HG02678 (cell line): ENCODE measurements at regions not wholly inside any gene's neighbourhood (a gene's known extent, or its start where the extent isn't known, plus 50 kb on each side); places are given as distances from the start of the nearest gene placed in this dataset.

Experiments used
- ATAC-seq: cut with Tn5 transposase; IDR thresholded peaks from one replicate; pipeline ENCODE4 v1.9.1; 2021; ENCODE audit warnings: mild to moderate bottlenecking, moderate library complexity; ENCODE audit not compliant: unreplicated experiment

GRCh38 chr2:153197402-153198386 is 280.9 kb downstream of the RPRM start:
- no peak for ATAC-seq

- ATAC-seq: no peak
Measured at GRCh38 chr2:153196378-153197058, 282.0 kb downstream of the RPRM start.

- ATAC-seq: no peak
Measured at GRCh38 chr2:153195342-153195741, 283.2 kb downstream of the RPRM start.

GRCh38 chr2:153189091-153189888 is 289.3 kb downstream of the RPRM start:
- no peak for ATAC-seq

- ATAC-seq: no peak
Measured at GRCh38 chr2:153179808-153180207, 298.8 kb downstream of the RPRM start.

DNA sequence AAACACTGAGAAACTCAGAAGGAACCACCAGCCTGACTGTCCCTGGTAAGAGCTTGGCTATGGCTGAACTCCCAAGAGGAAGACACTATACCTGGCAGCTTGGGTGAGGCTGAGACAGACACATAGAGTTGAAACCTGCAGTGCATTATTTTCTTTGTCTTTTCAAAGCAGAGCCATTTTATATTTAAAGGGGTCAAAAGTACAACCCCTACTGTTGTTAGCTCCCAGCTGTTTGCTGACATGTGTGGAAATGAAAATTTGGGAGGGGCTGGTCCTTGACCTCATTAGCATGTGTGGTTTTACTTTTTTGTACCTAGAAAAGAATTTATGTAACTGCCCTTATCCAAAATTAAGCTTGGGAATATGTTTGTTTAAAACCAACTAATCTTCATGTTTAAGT is 309.0 kb downstream of the RPRM start:
- no peak for ATAC-seq

DNA sequence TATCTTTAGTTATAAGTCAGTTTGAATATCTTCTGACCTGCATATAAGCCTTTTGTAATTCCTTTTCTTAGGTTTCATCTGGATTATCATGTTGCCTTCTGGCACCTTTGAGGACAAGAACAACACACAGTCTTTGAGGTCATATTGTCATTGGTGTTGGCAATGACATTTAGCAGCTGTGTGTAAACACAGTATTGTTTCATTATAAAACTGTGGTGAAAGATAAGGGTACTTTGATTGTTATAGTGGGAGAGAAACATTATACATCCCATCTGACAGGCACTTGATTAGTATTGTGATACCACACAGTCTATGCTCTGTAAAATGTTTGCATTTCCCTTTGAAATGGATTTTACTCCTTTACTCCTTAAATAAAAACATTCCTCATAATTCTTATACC is 313.5 kb downstream of the RPRM start:
- ATAC-seq: no peak

DNA sequence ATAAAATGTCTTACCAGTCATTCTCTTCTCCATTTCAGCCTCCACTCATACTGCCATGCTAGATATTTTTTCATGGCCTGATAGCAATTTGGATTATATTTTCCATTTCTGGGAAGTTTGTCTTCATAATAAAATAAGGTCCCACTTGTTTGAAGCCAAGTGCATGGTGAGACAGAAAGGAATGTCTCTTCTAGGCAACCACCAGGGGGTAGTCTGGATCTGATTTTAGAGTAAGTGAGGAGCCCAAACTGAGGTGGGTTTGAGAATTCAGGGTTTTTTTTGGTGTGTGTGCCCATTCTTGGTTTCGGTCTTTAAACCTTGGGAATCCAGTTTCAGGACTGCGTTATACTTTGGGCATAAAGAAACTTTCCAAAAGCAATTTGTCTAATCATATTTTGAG is 315.5 kb downstream of the RPRM start:
- peak; percentile 53 for ATAC-seq

GRCh38 chr2:153156743-153157142 is 321.8 kb downstream of the RPRM start:
- no peak for ATAC-seq

DNA sequence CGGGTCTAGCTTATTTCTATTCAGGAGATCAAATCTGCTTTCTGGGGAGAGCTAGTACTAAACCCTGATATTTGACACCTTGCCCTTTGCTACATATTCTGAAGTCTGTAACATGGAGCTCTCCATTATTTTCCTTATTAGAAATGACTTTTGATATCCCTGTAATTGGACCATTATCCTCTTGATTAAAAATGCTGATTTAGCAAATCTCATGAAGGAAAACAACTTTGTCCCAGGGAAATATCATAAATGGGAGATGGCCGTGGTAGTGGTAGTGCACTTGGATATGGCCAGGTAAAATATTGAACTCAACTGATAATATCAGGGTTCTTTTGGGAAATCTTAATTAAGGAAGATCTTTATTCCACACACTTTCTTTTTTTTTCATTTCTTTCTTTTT is 326.5 kb downstream of the RPRM start:
- ATAC-seq: no peak

DNA sequence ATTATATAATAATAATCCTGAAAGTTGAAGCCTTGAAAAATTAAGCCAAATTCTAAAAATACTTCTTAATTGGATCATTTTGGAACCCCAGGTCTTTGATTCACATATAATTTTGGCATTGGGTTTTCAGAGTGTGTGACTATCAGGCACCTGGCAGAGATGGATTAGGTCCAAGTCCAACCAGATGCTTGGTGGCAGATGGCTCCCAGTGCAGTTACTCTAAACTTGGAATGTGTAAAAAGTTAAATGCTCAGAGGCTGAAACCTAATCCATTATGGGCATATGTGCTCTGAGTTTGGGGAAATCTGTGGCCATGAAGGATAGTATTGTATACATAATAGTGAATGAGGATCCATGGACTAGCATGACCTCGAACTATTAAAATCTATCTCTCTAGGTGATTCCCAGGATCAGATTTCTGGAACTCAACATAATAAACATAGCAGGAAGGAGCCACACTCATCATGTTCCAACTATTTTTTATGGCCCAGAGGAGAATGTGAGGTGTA is 333.0 kb downstream of the RPRM start:
- no peak for ATAC-seq

- ATAC-seq: no peak
Measured at GRCh38 chr2:153143540-153143939, 335.0 kb downstream of the RPRM start.

- no peak for ATAC-seq
Measured at GRCh38 chr2:153140498-153140897, 338.1 kb downstream of the RPRM start.

DNA sequence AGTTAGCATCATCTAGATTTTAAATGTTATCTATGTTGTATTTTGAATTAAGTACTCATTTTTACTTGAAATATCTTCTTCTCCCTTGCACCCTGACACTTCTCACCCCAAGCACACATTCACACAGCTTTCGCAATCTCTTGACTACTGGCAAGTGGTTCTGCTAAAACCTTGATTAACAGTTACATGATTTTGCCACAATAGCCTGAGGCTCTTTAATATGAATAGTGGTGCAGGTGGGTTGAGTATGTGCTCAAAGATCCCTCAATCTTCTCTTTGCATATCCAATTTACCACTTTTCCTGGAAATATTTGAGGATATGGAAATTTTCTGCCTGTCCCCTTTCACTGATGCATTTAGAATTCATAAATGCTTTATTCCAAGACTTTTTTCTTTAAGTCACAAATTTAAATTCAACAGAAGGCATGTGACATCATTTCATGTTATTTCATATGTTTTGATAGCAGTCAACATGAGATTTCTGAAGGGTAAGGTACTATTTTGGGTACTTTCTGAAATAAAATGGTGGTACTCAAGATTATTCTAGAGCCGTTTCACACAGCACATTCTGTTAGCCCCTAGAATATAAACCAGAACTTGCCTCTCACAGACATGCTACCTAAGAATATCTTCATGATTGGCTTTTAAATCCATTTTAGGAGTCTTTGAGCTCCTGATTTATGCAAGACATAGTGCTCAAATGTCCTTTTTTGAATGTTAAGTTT is 339.7 kb downstream of the RPRM start:
- ATAC-seq: no peak

- no peak for ATAC-seq
Measured at GRCh38 chr2:153136216-153136615, 342.3 kb downstream of the RPRM start.

- no peak for ATAC-seq
Measured at GRCh38 chr2:153134725-153135124, 343.8 kb downstream of the RPRM start.

DNA sequence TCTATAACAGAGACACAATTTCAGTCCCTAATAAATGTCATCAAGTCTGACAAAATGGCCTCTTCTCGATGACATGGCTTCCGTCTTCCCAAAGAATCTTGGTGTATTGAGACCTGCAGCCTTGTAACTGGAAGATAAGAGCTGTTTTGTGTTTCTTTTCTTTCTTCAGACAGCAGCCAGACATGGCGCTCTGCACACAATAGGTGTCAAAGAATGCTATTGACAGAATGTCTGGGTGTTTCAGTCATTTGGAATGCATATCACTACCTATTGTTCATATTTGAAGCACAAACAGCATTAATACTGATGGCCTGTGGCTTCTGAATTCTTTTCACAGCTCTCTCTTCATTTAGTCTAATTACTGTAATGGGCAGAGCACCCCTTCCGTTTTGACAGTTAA is 344.8 kb downstream of the RPRM start:
- no peak for ATAC-seq

DNA sequence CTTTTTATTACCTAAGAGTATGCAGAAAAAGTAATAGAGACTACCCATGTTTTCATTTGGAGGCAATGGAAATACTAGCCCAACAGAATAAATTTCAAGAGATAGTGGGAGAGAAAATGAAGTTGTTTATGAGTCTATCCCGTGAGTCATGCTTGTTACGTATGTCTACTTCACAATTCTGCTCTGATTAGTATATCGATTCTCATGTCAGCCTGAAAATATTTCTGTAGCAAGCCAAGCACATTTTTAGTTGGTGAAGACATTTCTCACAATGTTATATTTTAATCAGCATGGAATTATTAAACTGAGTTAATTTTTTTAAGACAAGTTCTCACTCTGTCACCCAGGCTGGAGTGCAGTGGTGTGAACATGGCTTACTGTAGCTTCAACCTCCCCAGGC is 346.1 kb downstream of the RPRM start:
- no peak for ATAC-seq

GRCh38 chr2:153115141-153115540 is 363.4 kb downstream of the RPRM start:
- ATAC-seq: no peak

DNA sequence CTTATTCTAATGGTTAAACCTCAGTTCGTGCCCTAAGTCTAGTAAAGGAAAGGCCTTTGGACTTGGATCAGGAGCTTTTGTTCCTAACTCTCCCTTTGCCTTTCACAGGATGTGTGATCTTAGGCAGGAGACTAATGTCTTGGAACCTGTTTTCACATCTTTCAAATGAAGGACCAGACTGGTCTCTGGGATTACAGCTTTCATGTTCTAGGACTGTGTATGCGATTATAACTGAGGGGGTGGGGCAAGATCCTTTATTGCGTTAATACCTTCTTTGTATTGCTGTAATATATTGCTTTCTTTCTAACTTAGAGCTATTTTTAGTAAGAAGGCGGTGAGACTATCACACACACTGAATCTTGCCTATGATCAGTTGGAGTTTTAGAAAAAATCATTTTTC is 368.1 kb downstream of the RPRM start:
- ATAC-seq: no peak
